ENCODE measurements at regions not wholly inside any gene's neighbourhood (a gene's known extent, or its start where the extent isn't known, plus 50 kb on each side); places are given as distances from the start of the nearest gene placed in this dataset.

DNA sequence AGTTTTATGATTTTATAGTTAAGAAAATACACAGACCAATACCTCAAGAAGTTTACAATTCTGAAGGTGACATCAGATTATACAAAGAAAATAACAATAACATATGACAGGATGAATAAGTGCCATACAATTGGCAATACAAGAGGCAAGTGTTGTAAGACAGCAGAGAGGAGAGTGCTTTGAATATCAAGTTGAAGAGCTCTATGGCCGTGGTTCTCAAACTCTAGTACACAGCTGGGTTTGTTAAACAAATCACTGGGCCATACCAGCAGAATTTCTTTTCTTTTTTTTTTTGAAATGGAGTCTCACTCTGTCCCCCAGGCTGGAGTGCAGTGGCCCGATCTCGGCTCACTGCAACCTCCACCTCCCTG lies 167.1 kb upstream of the NECTIN3 start:
- no peak overlapping the region for H3K27ac Mint-ChIP-seq
- peaks cover 38% of the 10 kb centered on the region for H3K4me1 Mint-ChIP-seq (ENCODE audit: low read depth)
- DNase-seq = no peak
- no peaks in the 10 kb centered on the region; the same call in 1 of the 2 replicates for H3K27me3 Mint-ChIP-seq (ENCODE audit: insufficient read depth)
- H3K9me3 Mint-ChIP-seq = no peaks in the 10 kb centered on the region
- no peaks in the 10 kb centered on the region for H3K36me3 Mint-ChIP-seq (ENCODE audit: low read depth)
- TF ChIP-seq, protein P1, sequence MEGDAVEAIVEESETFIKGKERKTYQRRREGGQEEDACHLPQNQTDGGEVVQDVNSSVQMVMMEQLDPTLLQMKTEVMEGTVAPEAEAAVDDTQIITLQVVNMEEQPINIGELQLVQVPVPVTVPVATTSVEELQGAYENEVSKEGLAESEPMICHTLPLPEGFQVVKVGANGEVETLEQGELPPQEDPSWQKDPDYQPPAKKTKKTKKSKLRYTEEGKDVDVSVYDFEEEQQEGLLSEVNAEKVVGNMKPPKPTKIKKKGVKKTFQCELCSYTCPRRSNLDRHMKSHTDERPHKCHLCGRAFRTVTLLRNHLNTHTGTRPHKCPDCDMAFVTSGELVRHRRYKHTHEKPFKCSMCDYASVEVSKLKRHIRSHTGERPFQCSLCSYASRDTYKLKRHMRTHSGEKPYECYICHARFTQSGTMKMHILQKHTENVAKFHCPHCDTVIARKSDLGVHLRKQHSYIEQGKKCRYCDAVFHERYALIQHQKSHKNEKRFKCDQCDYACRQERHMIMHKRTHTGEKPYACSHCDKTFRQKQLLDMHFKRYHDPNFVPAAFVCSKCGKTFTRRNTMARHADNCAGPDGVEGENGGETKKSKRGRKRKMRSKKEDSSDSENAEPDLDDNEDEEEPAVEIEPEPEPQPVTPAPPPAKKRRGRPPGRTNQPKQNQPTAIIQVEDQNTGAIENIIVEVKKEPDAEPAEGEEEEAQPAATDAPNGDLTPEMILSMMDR (IDR thresholded peaks at IDR 0.05) = no peak
- H3K4me3 Mint-ChIP-seq = no peak overlapping the region

DNA sequence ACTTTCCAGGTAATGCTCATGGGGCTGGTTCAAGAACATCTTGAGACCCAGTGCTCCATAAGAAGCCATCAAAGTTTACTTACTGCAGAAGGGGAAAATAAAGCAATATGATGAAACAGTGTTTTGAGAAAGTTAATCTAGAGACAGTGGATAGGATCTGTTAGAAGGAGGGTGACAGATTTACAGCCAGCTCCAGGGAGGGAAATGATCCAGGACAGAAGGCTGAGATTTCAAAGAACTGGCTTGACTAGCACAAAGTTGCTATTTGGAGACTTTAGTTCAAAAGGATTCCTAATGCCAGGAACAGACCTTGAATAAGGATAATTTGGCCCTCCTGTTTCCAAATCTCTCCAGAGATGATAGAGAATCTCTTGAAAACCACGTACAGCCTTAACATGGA lies 166.5 kb upstream of the NECTIN3 start:
- TF ChIP-seq, protein P1 (IDR thresholded peaks at IDR 0.05) = no peak
- Mint-ChIP-seq H3K9me3 (no peaks in the 10 kb centered on the region), H3K4me3 (no peak overlapping the region), H3K27ac (no peak overlapping the region), H3K4me1 (ENCODE audit: low read depth) (peaks cover 44% of the 10 kb centered on the region), H3K27me3 (ENCODE audit: insufficient read depth) (no peaks in the 10 kb centered on the region; the same call in 1 of the 2 replicates), H3K36me3 (ENCODE audit: low read depth) (no peaks in the 10 kb centered on the region)
- no peak for DNase-seq

DNA sequence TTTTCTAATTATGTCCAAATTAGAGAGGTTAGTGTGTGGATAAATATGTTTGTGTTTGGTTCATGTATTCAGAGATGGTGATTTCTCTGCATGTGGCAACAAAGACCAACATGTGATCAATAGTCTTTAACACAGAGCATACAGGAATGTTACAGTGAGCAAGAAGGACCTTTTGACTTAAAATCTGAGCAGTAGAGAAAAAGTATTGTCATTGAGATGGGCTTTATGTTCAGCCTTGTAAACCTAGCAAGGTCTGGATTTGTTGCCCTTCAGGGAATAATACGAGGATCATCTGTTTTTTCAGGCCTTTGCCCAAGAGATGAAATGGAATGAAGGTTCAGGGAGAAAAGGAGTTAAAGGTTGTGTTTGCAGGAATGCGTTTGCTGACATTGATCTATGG lies 161.8 kb upstream of the NECTIN3 start:
- H3K36me3 Mint-ChIP-seq (ENCODE audit: low read depth) = peaks cover 6% of the 10 kb centered on the region; the same call in 1 of the 2 replicates
- H3K9me3 Mint-ChIP-seq = peaks cover 6% of the 10 kb centered on the region
- H3K27me3 Mint-ChIP-seq (ENCODE audit: insufficient read depth) = no peaks in the 10 kb centered on the region; the same call in 1 of the 2 replicates
- DNase-seq = no peak
- TF ChIP-seq, protein P1 (IDR thresholded peaks at IDR 0.05) = no peak
- H3K4me3 Mint-ChIP-seq = no peak overlapping the region
- H3K4me1 Mint-ChIP-seq (ENCODE audit: low read depth) = peaks cover 29% of the 10 kb centered on the region
- no peak overlapping the region for H3K27ac Mint-ChIP-seq

DNA sequence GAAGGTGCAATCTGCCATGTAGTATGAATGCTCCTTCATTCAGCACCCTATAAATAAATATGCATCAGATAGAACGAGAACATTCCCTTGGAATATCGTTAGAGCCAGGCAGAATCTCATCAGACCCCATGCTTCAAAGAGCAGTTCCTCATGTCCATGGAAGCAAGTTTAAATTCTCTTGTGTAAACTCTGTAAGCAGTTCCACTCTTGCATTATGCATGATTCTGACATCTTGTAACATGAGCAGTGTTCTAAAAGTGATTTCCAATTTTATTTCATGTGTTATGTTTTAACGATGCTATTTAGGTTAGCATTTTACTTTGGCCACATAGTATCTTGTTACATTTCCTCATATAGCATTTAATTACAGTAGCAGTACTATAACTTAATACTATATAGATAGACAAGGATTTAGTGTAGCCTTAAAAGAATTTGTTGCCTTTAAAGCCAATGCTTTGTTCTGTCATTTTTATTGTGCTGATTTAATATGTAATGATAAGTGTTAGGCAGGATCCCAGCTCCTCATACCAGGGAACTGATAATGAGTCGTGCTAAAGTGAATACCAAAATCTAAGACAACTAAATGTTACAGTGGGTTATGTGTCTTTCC lies 161.2 kb upstream of the NECTIN3 start:
- no peak overlapping the region for H3K4me3 Mint-ChIP-seq
- TF ChIP-seq, protein P1 (IDR thresholded peaks at IDR 0.05) = no peak
- H3K27ac Mint-ChIP-seq = no peak overlapping the region
- H3K36me3 Mint-ChIP-seq (ENCODE audit: low read depth) = peaks cover 6% of the 10 kb centered on the region; the same call in 1 of the 2 replicates
- H3K4me1 Mint-ChIP-seq (ENCODE audit: low read depth) = peaks cover 29% of the 10 kb centered on the region
- H3K9me3 Mint-ChIP-seq = peaks cover 6% of the 10 kb centered on the region
- H3K27me3 Mint-ChIP-seq (ENCODE audit: insufficient read depth) = no peaks in the 10 kb centered on the region; the same call in 1 of the 2 replicates
- DNase-seq = no peak

DNA sequence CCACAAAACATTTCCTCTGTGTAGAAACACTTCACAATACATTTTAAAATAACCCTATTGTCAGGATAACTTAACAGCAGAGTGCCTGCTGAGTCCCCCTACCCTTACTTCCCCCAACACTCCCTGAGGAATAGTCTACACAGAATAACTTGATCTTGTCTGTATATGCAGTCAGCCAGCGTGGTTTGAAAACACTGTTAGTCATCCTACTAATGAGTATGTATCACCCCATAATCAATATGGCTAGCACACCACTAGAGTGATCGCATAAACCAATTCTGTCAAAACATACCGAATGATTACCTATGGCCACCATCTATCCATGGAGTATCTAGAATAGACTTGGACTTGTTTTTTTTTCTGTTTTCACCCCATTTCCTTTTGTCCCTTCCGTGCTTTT lies 152.7 kb upstream of the NECTIN3 start:
- Mint-ChIP-seq H3K9me3 (peaks cover 9% of the 10 kb centered on the region), H3K4me3 (no peak overlapping the region), H3K4me1 (ENCODE audit: low read depth) (no peaks in the 10 kb centered on the region), H3K36me3 (ENCODE audit: low read depth) (peaks cover 3% of the 10 kb centered on the region; the same call in 1 of the 2 replicates), H3K27me3 (ENCODE audit: insufficient read depth) (peaks cover 2% of the 10 kb centered on the region; the same call in 1 of the 2 replicates), H3K27ac (no peak overlapping the region)
- no peak for DNase-seq
- TF ChIP-seq, protein P1 (IDR thresholded peaks at IDR 0.05) = no peak

Measured in HFFc6 (cell line).